VCaP (cell line): ENCODE measurements at regions not wholly inside any gene's neighbourhood (a gene's known extent, or its start where the extent isn't known, plus 50 kb on each side); places are given as distances from the start of the nearest gene placed in this dataset.

Experiments
- H3K27ac ChIP-seq: fragments of 450-650 bp; 2 replicates; pipeline ENCODE4 v1.5.1; 2017
- CTCF ChIP-seq: fragments of 450-650 bp; conservative IDR thresholded peaks from 2 replicates; pipeline ENCODE4 v1.5.1; 2017; ENCODE audit warnings: mild to moderate bottlenecking, moderate library complexity

- TF ChIP-seq CTCF = no peak
- H3K27ac ChIP-seq = no peak overlapping the region
Measured at GRCh38 chr4:158001756-158002155, 171.1 kb downstream of the GASK1B start.

DNA sequence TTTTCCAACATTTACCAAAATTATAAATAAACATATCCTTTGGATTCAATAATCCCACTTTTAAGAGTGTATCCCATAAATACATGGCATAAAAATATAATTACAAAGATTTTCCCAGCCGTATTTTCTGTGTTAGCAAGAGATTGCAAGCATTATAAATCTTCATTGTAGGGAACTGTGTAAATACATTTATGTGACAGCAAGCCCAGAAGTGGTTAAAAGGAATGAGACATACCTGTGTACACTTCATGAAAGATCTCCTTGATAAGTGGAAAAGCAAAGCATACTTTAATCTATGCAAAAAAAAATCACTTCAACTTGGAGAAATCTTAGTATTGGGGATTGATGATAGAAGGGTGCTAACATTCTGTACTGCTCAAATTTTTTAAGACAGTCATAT, 173.1 kb downstream of the GASK1B start:
- no peak for TF ChIP-seq CTCF
- H3K27ac ChIP-seq = peak overlapping the region; percentile 87; the same call in 1 of the 2 replicates

GRCh38 chr4:157997296-157997695, 175.5 kb downstream of the GASK1B start:
- no peak for TF ChIP-seq CTCF
- H3K27ac ChIP-seq = peak overlapping the region; percentile 87

DNA sequence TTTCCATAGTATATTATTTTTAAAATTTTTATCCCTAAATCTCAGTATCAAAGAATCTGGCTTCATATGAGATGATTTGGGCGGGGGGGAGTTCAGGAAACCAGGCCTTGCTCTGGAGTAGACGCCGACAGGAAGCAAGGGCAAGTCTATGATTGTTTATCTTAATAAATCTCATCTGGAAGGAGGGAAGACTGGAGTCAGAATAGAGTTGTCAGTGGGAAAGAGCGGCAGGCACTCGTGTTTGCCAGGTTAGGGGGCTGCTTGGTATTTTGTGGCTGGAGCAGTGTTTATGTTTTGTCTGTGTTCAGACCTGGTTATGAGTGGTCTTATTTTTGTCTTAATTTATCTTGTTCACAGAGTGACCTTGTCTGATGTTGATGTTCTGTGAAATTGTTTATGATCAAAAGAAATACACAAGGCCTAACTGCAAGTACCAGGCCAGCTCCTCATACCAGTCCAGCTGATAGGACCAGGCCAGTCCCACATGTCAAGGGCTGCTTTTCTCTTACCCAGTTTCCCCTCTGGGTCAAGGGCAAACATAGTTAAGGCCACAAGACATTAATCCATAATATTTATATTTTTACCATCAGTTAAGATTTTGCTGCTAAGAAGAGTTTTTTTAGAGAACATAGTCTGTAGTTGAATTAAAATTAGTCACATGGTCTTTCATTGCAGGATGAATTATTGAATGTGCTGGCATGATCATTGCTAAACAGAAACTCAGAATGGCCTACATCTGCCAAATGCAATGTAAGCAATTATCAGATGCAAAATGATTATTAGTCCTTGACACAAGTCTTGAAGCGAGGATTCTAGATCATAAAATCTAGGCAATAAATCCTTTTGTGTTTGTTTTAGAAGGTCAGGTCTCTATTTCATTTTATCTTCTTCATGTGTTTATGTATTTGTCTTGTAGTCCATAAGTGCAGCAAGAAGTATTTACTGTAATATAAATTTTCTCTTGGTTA, 176.5 kb downstream of the GASK1B start:
- H3K27ac ChIP-seq = peak overlapping the region; percentile 87
- TF ChIP-seq CTCF = no peak

- no peak for TF ChIP-seq CTCF
Measured at GRCh38 chr4:157994863-157995262, 178.0 kb downstream of the GASK1B start.

GRCh38 chr4:157992948-157993839, 179.6 kb downstream of the GASK1B start:
- peak overlapping the region; percentile 87 for H3K27ac ChIP-seq
- TF ChIP-seq CTCF = no peak

More at GRCh38 chr4:157994863-157995262, 178.0 kb downstream of the GASK1B start:
- H3K27ac ChIP-seq = peak overlapping the region; percentile 87
